Pancreas (tissue), 10 donors: ENCODE measurements at regions not wholly inside any gene's neighbourhood (a gene's known extent, or its start where the extent isn't known, plus 50 kb on each side); places are given as distances from the start of the nearest gene placed in this dataset.

Experiments used
- ATAC-seq, 4 donors: fragments of 200-7000 bp; cut with Tn5 transposase; one replicate each; pipeline versions ENCODE4 v1.8.0 to v1.9.1; 2020; ENCODE audit warnings: mild to moderate bottlenecking in 4 of 4, moderate library complexity in 4 of 4
- DNase-seq, 6 donors: peaks; one replicate each; pipeline ENCODE4 v3.0.0-alpha.2; 2020
- FAIRE-seq: peaks from 2 replicates; lab custom pipeline; 2012; peaks lifted over from hg19 to GRCh38; lab: Jason Lieb, UNC
- H3K27ac ChIP-seq, 4 donors: fragments of 200-600 bp; sonication (generic); 1 replicate in 3 of 4; 2 replicates in 1 of 4; pipeline versions ENCODE4 v1.5.0 to v1.8.0; 2020
- H3K27me3 ChIP-seq, 4 donors: fragments of 200-600 bp; one replicate each; pipeline ENCODE4 v1.8.0; 2021
- H3K36me3 ChIP-seq, 3 donors: fragments of 200-600 bp; sonication (generic) in 1 of 3; one replicate each; pipeline versions ENCODE4 v1.5.0 to v1.8.0; 2020 to 2021
- H3K4me1 ChIP-seq, 3 donors: fragments of 200-600 bp; one replicate each; pipeline ENCODE4 v1.8.0; 2021
- H3K4me3 ChIP-seq, 4 donors: fragments of 200-600 bp; sonication (generic) in 2 of 4; one replicate each; pipeline versions ENCODE4 v1.5.0 to v1.8.0; 2020 to 2021
- H3K9me3 ChIP-seq, 4 donors: fragments of 200-600 bp; one replicate each; pipeline ENCODE4 v1.8.0; 2021
- CTCF ChIP-seq, 4 donors: fragments of 200-600 bp; sonication (generic) in 3 of 4; IDR thresholded peaks; one replicate each; pipeline versions ENCODE4 v1.5.0 to v1.8.0; 2021; ENCODE audit warnings: antibody characterized with exemption in 4 of 4
- WGBS, 2 donors: extraction: QIAGEN DNeasy Blood & Tissue Kit; methylation state at CpG; one replicate each; pipeline ENCODE4 v1.1.7; 2013; 5-methylcytosine and 5-hydroxymethylcytosine counted together
- intact Hi-C, 3 donors: fragments of 100-400 bp; cut with DNase I; formaldehyde crosslinking; loops; one replicate each; pipeline versions ENCODE4 v1.11.1 to v1.14.2; 2022
- donor health status: healthy with polysubstance abuse.
- donor health status: DM: no; HTN: no; CAD: no; lungs with moderate emphysema.
- donor health status: DM: no; HTN: no; CAD: no.
- donor health status: control.
- donor health status: control.
- donor health status: Bipolar disorder and iron deficiency.
- donor health status: DM: yes; HTN: yes; CAD: no.
- donor health status: DM: no; HTN: no; CAD: no.
- donor health status: DM: no; HTN: no; CAD: no.
- donor health status: DM: yes; HTN: yes; CAD: no.

DNA sequence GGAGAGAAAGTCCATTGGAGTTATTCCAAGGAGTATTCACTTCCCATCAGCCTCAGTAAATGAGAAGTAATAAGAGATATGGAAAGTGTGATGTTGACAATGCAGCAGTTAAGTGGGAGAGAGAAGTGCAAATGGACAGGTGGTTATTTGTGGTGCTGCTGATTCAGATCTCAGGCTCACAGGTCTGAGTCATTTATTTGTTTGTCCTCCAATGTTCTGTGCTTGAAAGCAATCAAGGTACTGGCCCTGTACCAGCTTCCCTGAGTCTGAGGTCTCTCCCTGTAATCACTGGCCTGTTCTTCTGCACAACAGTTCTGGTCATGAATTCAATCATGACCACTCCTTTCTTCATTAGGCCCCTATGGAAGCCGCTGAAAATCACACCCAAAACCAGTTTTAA, 827.7 kb downstream of the MAFB start:
- ATAC-seq (peak in 3 of 4 donors; percentile 75 to 91 (median 90)), DNase-seq (peak in 2 of 6 donors; percentile 12 to 18), FAIRE-seq (no peak)
- 59 to 78% methylated on average over 1 of the region's 1 CpG for WGBS, 2 donors
- H3K9me3 ChIP-seq, result no peaks in the 10 kb centered on the region
- no peak overlapping the region for H3K27ac ChIP-seq
- no peaks in the 10 kb centered on the region for H3K27me3 ChIP-seq
- intact Hi-C loops, result no loop called here
- H3K36me3 ChIP-seq, result no peaks in the 10 kb centered on the region
- H3K4me3 ChIP-seq, result no peak overlapping the region
- H3K4me1 ChIP-seq, result peaks cover 0 to 12% (median 0%) of the 10 kb centered on the region in 3 donors
- no peak for TF ChIP-seq CTCF (IDR thresholded peaks at IDR 0.05)

- no peaks in the 10 kb centered on the region for H3K36me3 ChIP-seq
- no peaks in the 10 kb centered on the region for H3K27me3 ChIP-seq
- no peak for TF ChIP-seq CTCF (IDR thresholded peaks at IDR 0.05)
- intact Hi-C loops, result no loop called here
- FAIRE-seq (no peak), DNase-seq (no peak), ATAC-seq (peak in 1 of 4 donors; percentile 32)
- peaks cover 0 to 12% (median 0%) of the 10 kb centered on the region in 3 donors for H3K4me1 ChIP-seq
- no peak overlapping the region for H3K4me3 ChIP-seq
- H3K9me3 ChIP-seq, result no peaks in the 10 kb centered on the region
- no peak overlapping the region for H3K27ac ChIP-seq
- WGBS, 2 donors, result 16 to 22% methylated on average over 1 of the region's 1 CpG
Observed at GRCh38 chr20:39857835-39858234, 831.2 kb downstream of the MAFB start.

DNA sequence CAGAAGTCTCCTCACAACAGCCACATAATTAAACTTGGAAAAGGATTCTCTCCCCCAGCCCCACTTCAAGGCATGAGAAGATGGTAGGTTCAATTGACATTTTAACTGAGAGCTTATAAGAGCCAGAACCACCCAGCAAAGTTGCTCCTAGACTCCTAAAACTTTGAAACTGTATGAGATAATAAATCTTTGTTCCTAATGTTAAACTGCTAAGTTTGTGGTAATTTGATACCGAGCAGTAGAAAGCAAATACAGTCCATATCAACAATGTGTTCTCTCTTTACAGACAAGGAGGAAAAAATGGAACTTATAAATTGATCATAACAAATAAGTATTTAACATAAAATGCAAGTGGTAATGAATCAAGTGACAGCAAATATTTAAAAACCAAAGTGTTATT, 831.8 kb downstream of the MAFB start:
- ATAC-seq (no peak), DNase-seq (no peak), FAIRE-seq (no peak)
- WGBS, 2 donors, result 8 to 10% methylated on average over 1 of the region's 1 CpG
- H3K9me3 ChIP-seq, result no peaks in the 10 kb centered on the region
- no peak overlapping the region for H3K4me3 ChIP-seq
- intact Hi-C loops, result no loop called here
- no peaks in the 10 kb centered on the region for H3K36me3 ChIP-seq
- peaks cover 0 to 12% (median 0%) of the 10 kb centered on the region in 3 donors for H3K4me1 ChIP-seq
- no peak for TF ChIP-seq CTCF (IDR thresholded peaks at IDR 0.05)
- no peak overlapping the region for H3K27ac ChIP-seq
- no peaks in the 10 kb centered on the region for H3K27me3 ChIP-seq

DNA sequence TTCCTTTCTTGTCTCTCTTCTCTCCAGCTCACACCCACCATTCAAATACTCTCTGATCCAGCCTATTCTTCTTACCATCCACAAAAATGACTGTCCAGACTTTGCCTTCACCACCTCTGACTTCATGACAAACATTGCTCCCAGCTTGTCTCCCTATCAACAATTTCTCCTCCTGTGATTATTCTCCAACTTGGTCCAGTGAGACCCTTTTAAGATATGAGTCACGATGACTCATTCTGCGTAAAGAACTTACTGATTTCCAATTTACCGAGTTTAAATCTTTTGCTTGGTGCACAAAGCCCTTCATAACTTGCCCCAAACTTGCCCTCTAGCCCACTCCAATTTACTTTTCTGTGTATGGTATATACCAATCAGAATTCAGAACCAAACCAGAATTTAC, 833.2 kb downstream of the MAFB start:
- WGBS, 2 donors, result 82 to 95% methylated on average over 3 of the region's 3 CpGs
- intact Hi-C loops, result no loop called here
- DNase-seq, result no peak
- ATAC-seq, result no peak
- Histone ChIP-seq H3K27ac (no peak overlapping the region), H3K27me3 (no peaks in the 10 kb centered on the region), H3K36me3 (no peaks in the 10 kb centered on the region), H3K4me1 (peaks cover 0 to 12% (median 0%) of the 10 kb centered on the region in 3 donors), H3K9me3 (no peaks in the 10 kb centered on the region), H3K4me3 (no peak overlapping the region)
- no peak for TF ChIP-seq CTCF (IDR thresholded peaks at IDR 0.05)
- no peak for FAIRE-seq

DNA sequence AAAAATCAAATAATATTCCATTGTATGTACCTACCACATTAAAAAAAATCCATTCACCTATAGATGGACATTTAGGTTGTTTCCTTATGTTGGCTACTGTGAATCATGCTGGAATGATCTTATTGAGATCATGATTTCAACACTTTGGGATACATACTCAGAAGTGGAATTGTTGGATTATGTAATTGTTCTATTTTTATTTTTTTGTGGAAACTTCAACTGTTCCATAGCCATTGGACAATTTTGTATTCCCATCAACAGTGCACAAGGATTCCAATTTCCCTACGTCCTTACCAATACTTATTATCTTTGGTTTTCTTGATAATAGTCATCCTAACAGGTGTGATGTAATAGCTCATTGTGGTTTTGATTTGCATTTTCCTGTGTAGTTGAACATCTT, 834.0 kb downstream of the MAFB start:
- Histone ChIP-seq H3K27ac (no peak overlapping the region), H3K36me3 (no peaks in the 10 kb centered on the region), H3K4me3 (no peak overlapping the region), H3K27me3 (no peaks in the 10 kb centered on the region), H3K9me3 (no peaks in the 10 kb centered on the region), H3K4me1 (peaks cover 0 to 12% (median 0%) of the 10 kb centered on the region in 3 donors)
- intact Hi-C loops, result no loop called here
- TF ChIP-seq CTCF (IDR thresholded peaks at IDR 0.05), result no peak
- 63 to 79% methylated on average over 1 of the region's 1 CpG for WGBS, 2 donors
- FAIRE-seq (no peak), ATAC-seq (no peak), DNase-seq (no peak)
